GM18861 (cell line): ENCODE measurements at regions not wholly inside any gene's neighbourhood (a gene's known extent, or its start where the extent isn't known, plus 50 kb on each side); places are given as distances from the start of the nearest gene placed in this dataset.
"Not testable (repeated sequence)": the region's sequence is repeated elsewhere in the genome, so short reads cannot be mapped to it uniquely, and the experiment has no call there.

Experiments
- ATAC-seq: cut with Tn5 transposase; IDR thresholded peaks from one replicate; pipeline ENCODE4 v1.9.1; 2021; ENCODE audit not compliant: unreplicated experiment

DNA sequence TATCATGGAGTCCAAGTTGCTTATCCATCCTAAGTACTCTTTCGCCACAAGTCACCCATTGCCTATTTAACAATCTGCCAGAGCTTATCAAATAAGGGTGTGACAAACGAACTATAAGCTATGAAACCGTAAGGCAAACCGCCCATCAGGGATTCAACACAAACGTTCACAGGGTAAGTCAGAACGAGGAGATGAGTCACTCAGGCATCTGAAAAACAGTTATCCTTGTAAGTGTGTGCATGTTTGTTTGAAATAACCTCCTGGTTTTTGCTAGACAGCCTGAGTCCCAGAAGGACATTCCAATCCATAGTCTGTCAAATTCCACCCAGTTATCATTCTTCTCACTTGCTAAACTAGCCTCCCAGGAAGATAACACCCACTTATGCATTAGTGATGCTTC is 299.1 kb downstream of the PAX3 start:
- ATAC-seq: no peak

DNA sequence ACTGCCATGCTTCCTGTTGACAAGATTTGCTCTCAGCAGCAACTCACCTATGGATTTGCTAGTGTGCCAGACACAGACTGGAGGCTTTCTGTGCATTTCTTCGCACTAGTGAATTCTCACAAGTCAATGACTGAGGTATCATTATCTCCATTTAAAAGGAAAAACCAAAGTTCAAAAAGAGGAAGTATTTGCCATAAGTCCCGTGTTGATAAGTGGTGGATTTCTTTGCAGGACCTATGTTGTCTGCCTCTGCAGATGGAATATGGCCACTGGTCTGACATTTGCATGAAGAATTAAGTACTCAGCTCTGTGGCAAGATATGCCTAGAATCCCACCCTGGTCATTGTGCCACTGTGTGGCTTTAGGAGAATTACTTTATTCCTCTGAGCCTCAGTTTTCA is 299.6 kb downstream of the PAX3 start:
- no peak for ATAC-seq

GRCh38 chr2:221997683-221998082 is 301.1 kb downstream of the PAX3 start:
- ATAC-seq: no peak

DNA sequence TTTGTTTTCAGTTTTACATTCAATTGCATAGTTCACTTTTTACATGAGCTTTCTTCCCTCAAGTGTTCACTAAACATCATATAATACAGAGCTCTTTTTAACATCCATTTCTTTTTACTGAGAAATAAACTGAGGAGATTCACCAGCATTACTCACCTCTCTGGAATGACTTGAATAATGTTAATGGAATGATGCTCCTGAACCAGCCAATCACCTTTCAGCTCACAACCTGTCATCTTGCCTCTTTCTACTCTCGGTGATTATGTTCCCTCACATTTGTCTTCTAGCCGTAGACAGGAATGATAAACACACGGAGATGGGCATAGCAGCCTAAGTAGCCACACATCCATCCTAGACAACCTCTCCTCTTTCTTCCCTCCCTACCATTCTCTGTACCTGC is 301.7 kb downstream of the PAX3 start:
- ATAC-seq: no peak

DNA sequence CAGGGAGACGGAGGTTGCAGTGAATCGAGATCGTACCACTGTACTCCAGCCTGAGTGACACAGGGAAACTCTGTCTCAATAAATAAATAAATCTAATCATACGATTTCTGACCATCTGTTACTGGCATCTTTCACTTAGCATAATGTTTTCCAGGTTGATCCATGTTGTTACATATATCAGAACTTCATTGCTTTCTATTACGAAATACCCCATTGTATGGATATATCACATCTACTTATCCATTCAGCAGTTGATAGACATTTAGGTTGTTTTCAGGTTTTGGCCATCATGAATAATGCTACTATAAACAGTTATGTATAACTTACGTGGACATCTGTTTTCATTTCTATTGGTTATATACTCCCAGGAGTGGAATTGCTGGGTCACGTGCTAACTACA is 303.9 kb downstream of the PAX3 start:
- ATAC-seq: no peak

GRCh38 chr2:221984376-221984775 is 314.4 kb downstream of the PAX3 start:
- not testable (repeated sequence) for ATAC-seq

DNA sequence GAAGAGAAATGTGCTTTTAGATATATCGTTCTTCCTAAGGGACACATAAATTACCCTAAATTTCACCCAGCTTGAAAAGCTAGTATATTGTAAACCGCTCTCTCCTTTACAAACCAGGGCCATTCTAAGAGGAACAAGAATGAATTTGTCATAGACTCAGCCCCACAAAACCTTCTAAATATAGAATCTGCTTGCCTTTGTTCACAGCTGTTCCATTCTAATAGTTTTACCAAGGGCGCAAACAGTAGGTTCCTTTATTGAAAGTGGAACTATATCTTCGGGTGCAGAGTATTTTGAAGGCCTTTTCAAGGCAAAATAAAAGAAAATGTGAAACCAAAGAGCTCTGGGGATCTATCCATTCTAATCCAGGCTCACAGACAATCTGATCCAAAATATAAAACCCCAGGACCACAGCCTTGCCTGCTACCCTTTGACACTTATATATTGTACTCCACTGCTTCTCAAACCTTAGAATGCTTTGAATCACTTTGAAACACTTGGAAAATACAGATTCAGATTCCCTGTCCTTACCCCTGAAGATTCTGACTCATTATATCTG is 316.8 kb downstream of the PAX3 start:
- no peak for ATAC-seq

GRCh38 chr2:221975151-221975550 is 323.6 kb downstream of the PAX3 start:
- ATAC-seq: no peak

DNA sequence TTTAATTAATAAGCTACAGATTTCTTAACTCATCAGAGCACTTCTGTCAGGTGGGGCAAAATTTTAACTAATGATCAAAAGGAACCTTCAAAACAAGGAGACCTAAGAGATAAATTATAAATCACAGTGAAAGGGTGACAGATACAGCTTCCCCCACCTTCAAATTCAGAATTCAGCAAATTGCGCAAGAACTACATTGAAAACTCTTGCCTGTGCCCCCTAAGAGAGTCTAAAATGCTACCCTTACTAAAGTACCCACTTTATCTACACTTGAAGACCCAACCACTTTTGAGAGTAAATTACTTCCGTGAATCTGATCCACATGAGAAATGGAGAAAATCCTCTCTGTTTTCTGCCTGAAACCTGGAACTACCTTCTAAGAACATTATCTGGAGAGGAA is 324.9 kb downstream of the PAX3 start:
- no peak for ATAC-seq

GRCh38 chr2:221973502-221973901 is 325.3 kb downstream of the PAX3 start:
- no peak for ATAC-seq

DNA sequence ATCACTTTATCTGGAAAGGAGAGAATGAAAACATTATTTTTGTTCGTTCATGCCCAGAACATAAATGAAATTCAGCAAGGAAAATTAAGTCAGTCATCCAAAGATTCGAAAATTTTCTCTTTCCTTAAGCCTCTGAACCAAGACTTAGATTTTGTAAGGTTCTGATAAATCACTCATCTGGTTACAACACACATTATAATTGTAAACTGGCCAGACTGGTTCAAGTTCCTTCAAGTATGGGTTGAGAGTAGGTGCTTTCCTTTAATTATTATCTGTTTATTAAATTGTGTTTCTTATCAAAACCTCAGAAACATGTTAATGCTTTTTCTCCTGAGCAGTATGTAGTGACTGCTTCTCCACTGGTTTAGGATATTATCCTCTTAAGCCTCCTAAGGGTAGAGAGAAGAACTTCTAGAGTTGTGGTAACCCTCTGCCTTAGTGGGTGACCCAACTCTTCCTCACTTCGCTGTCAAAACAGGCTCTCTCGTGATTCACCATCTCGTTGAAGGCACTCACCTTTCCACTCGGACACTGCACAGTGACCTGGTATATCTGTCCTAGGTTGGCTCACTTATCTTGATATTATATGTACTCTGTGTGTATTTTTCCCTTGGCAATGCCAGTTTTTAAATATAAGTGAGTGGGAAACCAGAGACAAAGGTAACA is 325.9 kb downstream of the PAX3 start:
- ATAC-seq: no peak

DNA sequence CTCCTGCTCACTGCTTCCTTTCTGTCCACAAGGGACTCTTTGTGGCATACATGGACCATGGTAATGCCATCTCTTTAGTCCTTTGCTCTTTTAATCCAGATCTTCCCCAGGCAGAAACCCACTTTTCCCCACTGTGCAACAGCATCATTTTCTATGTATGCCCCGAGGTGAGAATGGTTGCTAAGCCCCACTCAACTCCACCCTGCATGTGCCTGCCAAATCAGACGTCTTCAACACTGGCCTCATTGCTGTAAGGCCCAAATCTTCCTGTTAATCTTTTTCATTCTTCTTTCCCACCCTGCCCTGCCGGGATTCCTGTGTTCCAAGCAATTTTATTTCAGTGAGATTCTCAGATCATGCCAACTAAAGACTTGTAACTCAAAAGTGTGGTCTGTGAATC is 328.4 kb downstream of the PAX3 start:
- no peak for ATAC-seq

DNA sequence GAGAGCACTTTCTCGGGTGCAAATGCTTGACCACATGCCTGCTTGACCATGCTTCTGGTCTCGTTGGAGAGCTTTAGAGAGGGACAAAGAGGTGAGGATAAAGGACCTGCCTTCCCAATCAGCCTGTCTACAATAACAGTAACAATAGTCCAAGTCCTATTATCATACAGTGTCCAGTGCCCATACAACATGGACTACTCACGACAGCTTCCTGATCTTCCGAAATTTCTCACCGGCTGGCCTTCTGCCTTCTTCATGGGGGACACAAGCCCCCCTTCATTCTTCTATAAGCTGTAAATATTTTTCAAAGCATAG is 329.0 kb downstream of the PAX3 start:
- no peak for ATAC-seq

DNA sequence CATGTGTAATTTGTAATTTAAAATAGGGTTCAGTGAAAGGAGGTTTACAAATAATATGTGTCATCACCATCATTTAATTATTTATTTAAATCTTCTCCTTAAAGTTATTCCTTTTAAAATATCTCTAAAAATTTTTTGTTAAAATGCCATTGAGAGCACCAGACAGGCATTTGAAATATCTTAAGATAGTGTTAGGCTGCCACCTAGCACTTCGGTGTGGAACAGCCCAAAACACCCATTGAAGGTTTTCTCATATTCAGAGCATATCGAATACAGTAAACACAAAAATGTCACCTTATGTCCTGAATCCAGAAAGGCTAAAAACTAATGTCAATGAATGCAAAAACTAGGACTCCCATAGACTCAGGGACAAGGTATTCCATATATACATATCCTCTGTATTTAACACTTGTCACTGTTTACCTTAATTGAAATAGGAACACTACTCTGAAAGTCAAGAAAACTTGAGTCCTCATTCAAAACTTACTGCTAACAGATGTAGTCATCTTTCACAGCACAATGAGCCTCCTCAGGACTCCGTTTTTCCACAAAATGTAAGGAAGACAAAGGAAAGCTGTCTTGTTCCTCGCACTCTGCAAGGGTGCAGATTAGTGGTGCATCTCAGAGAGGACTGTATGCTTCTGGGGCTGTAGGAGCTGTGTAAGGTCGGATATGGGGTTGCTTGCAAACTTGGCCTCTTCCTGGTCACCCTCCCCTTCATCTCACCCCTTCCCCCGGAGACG is 329.5 kb downstream of the PAX3 start:
- ATAC-seq: no peak

DNA sequence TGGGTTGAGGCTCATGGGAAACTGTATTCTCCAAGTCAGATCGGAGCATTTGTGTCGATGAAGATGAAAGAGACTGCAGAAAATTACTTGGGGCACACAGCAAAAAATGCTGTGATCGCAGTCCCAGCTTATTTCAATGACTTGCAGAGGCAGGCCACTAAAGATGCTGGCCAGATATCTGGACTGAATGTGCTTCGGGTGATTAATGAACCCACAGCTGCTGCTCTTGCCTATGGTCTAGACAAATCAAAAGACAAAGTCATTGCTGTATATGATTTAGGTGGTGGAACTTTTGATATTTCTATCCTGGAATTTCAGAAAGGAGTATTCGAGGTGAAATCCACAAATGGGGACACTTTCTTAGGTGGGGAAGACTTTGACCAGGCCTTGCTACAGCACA is 336.6 kb downstream of the PAX3 start:
- no peak for ATAC-seq

GRCh38 chr2:221961561-221961960 is 337.2 kb downstream of the PAX3 start:
- no peak for ATAC-seq

GRCh38 chr2:221958224-221958623 is 340.6 kb downstream of the PAX3 start:
- no peak for ATAC-seq

DNA sequence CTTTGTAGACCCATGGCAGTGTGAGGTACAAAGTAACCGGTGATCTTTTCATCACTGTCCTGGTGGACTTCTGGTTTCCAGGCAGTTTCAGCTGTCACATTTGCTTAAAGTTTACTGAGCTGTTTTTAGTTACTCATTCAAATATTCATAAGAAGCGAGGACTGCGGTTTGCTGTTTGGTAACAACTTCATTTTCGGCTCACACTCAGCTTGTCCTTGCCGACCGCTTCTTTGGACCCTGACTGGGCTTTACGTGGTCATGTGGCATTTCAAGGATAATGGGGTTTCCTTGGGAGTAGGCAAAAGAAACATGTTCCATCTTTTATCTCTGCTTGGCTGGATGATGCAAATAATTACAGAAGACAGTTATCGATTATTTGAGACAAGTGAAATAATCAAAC is 350.7 kb downstream of the PAX3 start:
- ATAC-seq: no peak

GRCh38 chr2:221944452-221944851 is 354.3 kb downstream of the PAX3 start:
- ATAC-seq: not testable (repeated sequence)

DNA sequence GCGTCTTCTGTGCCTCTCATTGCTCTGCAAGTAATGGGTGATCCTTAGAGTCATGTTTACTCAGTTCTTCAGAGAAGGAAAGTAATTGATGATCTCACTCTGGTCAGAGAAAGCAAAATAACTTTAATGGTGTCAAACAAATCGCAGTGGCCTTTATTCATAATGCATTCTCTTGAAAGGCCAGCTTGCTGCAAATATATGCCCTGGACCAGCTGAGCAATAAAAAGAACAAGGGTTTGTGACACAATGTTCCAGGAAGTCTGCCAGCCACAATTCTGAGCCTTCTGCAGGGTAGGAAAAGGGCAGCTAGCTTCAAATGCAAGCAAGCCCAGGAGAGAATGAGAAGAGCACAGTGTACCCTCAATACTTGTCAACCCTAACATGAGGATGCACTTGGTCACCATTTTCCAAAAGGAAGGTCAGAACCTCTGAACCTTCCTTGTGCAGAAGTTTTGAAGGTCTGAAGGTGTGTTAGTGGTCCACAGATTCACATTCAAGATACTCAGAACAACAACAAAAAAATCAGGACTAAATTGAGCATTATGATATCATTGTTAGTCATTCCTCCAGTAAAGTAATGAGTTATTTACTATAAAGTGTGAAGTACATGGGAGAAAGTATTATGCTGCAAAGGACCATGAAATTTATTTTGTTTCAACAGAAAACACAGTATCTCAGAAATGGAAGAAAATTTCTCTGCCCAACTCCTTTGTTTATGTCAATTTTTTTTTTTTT is 355.6 kb downstream of the PAX3 start:
- no peak for ATAC-seq

DNA sequence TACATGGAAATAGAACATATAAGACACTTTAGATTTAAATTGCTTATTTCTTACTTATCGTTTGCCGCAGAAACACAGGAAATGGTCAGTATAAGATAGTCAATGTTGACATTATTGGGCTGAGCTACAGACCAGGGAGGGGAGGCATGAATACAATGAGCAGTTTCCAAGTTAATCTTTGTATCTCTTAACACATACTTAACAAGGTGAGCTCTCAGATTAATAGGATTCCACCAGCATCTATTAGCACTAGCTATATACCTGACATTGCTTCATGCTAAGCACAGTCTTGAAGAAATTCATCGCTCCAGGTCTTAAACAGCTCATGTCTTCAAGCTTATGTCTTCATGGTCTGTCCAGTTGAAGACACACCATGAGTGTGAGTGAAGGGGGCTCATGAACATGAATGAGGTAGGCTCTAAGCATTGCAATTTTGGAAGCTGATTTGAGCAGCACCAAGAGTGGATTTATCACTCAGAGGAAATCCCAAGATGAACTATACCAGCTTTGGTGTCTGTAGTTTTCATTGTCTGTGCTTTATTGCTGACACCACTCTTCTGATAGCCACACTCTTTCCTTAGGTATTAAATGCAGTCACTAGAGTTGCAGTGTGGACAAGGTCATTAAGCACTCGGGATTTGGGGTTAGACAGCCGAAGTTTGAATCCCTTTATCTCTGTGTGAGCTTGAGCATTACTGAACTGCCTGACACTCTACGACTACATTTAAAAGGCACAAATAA is 359.3 kb upstream of the EPHA4 start:
- ATAC-seq: no peak
